GM19372 (cell line): ENCODE measurements at regions not wholly inside any gene's neighbourhood (a gene's known extent, or its start where the extent isn't known, plus 50 kb on each side); places are given as distances from the start of the nearest gene placed in this dataset.

Experiments
- ATAC-seq: cut with Tn5 transposase; IDR thresholded peaks from one replicate; pipeline ENCODE4 v1.9.1; 2021; ENCODE audit warnings: mild to moderate bottlenecking, low read depth, moderate library complexity; ENCODE audit not compliant: unreplicated experiment

- ATAC-seq = no peak
Observed at GRCh38 chr2:104658144-104658835, 195.6 kb upstream of the POU3F3 start.

GRCh38 chr2:104658904-104659591 is 194.9 kb upstream of the POU3F3 start:
- ATAC-seq = no peak

- no peak for ATAC-seq
Observed at GRCh38 chr2:104660991-104661390, 192.9 kb upstream of the POU3F3 start.

GRCh38 chr2:104664672-104665071 is 189.2 kb upstream of the POU3F3 start:
- no peak for ATAC-seq

DNA sequence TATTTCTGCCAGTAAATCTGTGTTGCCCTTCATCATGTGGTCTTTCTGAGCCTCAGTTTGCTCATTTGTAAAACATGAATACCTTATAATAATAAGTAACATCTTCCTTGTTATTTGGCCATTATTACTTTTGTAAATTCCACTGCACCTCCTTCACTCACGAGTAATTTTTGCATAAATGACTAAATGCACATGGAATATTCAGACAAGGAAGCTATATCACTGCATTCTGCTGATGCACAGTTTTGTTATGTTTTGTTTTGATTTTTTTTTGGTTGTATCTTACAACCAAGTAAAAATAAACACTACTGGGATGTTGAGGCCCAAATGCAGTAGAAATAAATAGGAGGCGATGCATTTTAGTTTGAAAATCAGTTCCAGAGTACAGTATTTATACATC is 185.3 kb upstream of the POU3F3 start:
- no peak for ATAC-seq

- ATAC-seq = no peak
Observed at GRCh38 chr2:104673225-104673624, 180.7 kb upstream of the POU3F3 start.

- no peak for ATAC-seq
Observed at GRCh38 chr2:104678181-104678580, 175.7 kb upstream of the POU3F3 start.

DNA sequence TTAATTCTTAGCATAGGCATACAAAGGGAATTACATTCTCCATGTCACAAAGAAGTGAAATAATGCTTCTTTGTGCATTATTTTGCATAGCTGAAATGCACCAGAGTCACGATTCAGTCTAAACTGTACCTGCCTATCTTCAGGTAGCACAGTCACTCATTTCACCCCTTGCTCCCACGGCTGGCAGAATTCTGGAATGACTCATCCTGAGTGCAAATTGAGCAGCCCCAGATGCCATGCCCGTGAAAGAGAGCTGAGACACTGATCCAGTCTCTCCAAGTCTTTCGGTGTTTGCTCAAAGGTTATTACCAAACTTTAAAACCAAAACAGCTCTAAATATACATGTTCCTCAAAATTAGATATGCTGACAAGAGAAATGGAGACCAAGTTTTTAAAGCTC is 168.3 kb upstream of the POU3F3 start:
- ATAC-seq = no peak

DNA sequence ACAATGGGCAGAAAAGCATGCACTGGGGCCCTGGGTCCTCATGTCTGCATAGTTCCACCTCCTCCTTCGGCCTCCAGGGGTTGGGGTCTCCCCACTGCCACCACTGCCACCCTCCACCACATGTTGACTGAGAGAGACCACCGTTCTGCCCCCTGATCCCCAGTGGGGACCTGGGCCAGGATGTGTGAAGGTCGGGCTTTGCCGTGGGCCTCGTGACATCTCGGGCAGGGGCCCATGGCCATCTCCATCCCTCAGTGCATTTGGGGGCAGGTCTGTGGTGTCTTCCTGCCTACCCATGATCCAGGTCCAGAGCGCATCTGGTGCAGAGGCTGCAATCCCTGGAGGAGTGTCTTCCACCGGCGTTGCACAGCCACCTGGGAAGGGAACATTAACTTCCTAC is 166.8 kb upstream of the POU3F3 start:
- ATAC-seq = no peak

DNA sequence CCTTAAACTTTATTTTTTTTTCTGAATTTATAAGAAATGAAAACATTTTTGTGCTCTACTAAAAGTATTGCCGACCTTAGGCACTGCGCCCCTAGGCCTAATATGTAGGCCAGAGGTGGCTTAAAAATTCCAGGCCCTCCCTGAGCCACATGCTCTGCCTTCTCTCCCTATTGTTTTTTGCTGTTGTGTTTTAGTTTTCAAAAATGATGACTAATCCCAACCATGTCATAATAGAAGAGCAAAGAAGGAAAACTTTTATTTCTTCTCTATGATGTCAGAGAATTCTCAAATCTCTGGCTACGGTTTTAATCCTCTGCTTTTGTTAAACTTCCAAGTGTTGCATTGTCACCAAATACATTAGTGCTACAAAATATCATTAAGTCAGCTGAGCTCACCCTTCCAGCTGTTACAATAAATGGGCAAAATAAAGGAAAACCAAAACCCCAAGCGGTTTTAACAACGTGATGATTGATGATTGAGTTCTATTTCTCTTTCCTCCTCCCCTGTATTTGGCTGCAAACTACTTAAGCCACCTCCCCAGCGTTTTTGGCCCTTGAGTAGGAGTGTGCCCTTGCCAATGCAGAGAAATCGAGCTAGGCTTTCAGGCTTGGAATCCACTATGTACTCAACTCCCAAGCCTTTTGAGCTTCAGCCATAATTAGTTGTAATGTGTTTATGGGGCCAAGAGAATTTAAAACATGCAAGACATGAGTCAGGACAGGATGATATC is 163.5 kb upstream of the POU3F3 start:
- no peak for ATAC-seq

GRCh38 chr2:104698276-104698675 is 155.6 kb upstream of the POU3F3 start:
- ATAC-seq = no peak

DNA sequence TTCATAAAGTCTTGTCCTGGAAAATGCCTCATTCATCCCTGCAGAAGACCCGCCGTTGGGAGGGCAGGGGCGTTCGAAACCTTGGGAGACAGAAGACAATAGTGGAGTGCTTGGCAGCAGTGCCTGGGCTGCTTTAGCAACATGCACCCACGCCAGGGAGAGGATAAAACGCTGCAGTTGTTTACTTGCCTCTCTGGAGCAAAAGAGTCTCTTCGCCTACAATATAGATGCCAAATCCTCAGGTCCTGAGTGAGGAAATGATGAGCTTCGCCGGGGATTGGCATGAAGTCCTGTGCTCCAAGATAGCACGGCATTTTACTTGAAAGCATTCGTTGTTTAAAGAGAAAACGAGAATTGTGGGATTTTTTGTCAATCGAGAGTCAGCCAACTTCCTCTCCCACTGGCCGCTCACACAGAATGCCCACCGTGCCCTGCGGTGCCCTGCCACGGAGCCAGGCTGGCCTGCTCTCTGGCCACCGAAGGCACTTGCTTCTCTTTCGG is 152.5 kb upstream of the POU3F3 start:
- ATAC-seq = no peak

DNA sequence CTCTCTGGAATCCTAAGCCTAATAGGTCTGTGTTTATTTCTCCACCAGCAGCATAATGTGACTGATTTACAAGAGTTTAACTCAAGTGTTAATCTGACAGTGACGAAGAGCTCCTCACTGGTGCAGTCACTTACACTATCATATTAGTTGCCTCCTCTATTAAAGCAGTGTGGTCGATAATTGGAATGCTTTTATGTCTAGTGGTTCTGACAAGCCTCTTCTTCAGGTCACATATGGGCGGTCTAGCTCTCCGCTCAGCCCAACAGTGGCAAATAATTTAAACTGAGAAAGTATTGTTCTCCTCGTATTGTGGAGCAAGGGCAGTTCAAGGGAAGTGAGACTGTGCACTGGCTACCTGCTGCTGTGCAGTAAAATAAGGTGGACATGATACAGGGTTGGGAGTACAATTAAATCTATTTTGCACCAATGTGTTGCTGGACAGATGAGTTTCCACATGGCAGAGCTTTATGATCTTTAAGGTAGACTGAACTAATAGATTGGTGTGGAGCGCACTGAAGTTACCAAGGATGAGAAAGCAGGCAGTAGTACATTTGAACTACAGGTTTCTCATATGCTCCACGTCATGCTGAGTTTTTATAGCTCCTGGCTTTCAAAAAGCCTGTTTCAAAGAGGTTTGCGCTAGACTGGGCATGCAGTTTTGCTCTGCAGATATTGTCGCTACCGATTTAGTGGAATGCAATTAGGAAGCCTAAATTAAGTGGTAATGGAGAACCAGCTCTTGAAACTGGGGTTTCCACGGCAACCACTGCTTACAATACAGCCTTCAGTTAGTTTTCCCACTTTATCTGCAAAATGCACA is 151.7 kb upstream of the POU3F3 start:
- ATAC-seq = no peak

- ATAC-seq = no peak
Observed at GRCh38 chr2:104703669-104704068, 150.2 kb upstream of the POU3F3 start.

DNA sequence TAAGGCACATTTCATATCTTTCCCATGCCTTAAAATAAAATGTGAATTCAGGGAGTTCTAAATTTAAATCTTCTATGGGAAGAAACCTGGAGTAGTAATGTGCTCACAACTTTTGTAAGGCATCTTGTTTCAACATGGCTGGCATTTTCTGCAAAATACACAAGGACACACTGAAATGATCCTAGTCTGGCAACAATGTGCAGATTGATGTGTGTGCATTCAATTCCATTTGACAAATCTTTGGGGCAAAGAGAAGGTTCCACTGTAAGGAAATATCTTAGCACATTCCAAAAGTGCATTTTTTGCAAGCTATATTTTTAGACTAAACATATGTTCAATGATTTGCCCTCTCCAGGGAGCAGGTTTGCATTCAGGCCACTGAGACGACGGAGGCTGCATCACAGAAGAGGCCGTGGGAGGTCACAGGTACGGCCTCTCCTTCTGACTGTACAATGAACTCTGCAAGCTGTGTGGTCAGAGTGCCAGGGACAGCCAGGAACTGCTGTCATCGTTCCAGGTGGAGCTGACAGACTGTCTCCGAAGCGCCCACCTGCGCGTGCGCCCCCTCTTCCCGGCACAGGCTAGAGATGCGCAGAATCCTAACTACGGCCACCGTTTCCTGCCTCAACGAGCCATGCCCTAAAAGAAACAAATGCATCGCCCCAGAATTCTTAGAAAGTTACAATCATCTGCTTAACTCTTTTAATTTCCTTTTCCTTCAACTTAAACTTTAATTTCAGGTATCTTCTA is 149.2 kb upstream of the POU3F3 start:
- no peak for ATAC-seq

- ATAC-seq = no peak
Observed at GRCh38 chr2:104707056-104707455, 146.9 kb upstream of the POU3F3 start.

GRCh38 chr2:104708967-104709366 is 144.9 kb upstream of the POU3F3 start:
- no peak for ATAC-seq

GRCh38 chr2:104716061-104716460 is 137.9 kb upstream of the POU3F3 start:
- ATAC-seq = no peak

GRCh38 chr2:104733226-104733943 is 120.5 kb upstream of the POU3F3 start:
- peak; percentile 91 for ATAC-seq
